Right cardiac atrium (tissue), 5 donors: ENCODE measurements at regions not wholly inside any gene's neighbourhood (a gene's known extent, or its start where the extent isn't known, plus 50 kb on each side); places are given as distances from the start of the nearest gene placed in this dataset.

Source experiments
- ATAC-seq, 2 donors: fragments of 200-7000 bp; cut with Tn5 transposase; one replicate each; pipeline versions ENCODE4 v1.8.0 to v1.9.1; 2020; ENCODE audit warnings: moderate library complexity in 2 of 2, mild to moderate bottlenecking in 1 of 2
- DNase-seq, 3 donors: peaks; one replicate each; pipeline ENCODE4 v3.0.0-alpha.2; 2020
- H3K27ac ChIP-seq: one replicate; pipeline ENCODE4 v1.5.1; 2013; ENCODE audit warnings: mild to moderate bottlenecking, low read length, control low read depth, moderate library complexity
- H3K27me3 ChIP-seq: one replicate; pipeline ENCODE4 v1.6.1; 2013; ENCODE audit not compliant: control insufficient read depth, insufficient read depth
- H3K4me1 ChIP-seq: one replicate; pipeline ENCODE4 v1.6.1; 2013; ENCODE audit warnings: low read length; ENCODE audit not compliant: control insufficient read depth, insufficient read depth
- H3K4me3 ChIP-seq: one replicate; pipeline ENCODE4 v1.5.1; 2013; ENCODE audit warnings: low read length, control low read depth
- H3K9me3 ChIP-seq: one replicate; pipeline ENCODE4 v1.6.1; 2013; ENCODE audit warnings: low read length; ENCODE audit not compliant: control insufficient read depth
- WGBS: extraction: QIAGEN DNeasy Blood & Tissue Kit; methylation state at CpG from one replicate; pipeline ENCODE4 v1.1.7; 2013; 5-methylcytosine and 5-hydroxymethylcytosine counted together
- intact Hi-C, 4 donors: fragments of 100-400 bp; cut with DNase I; formaldehyde crosslinking; loops; one replicate each; pipeline versions ENCODE4 v1.11.0 to v1.14.0; 2022 to 2023
- donor health status: healthy with polysubstance abuse.
- donor health status: DM: no; HTN: yes; CAD: no.
- donor health status: DM: no; HTN: no; CAD: no.
- donor health status: DM: no; HTN: yes; CAD: no; lungs with severe emphysema.
- donor health status: DM: yes; HTN: yes; CAD: no.

- no peak for ATAC-seq
- intact Hi-C loops, result no loop called here
- H3K4me3 ChIP-seq, result no peak overlapping the region
- H3K27ac ChIP-seq, result no peak overlapping the region
- no peaks in the 10 kb centered on the region for H3K9me3 ChIP-seq
- no peaks in the 10 kb centered on the region for H3K27me3 ChIP-seq
- no peaks in the 10 kb centered on the region for H3K4me1 ChIP-seq
- 90% methylated on average over 1 of the region's 1 CpG for WGBS
- DNase-seq, result no peak
These were observed 282.3 kb upstream of the MAD2L1 start for GRCh38 chr4:120348948-120349347.

- Histone ChIP-seq H3K4me1 (no peaks in the 10 kb centered on the region), H3K27ac (no peak overlapping the region), H3K4me3 (no peak overlapping the region), H3K9me3 (no peaks in the 10 kb centered on the region), H3K27me3 (no peaks in the 10 kb centered on the region)
- intact Hi-C loops, result no loop called here
- no peak for DNase-seq
- no peak for ATAC-seq
- WGBS, result 17% methylated on average over 2 of the region's 2 CpGs
These were observed 281.9 kb upstream of the MAD2L1 start for GRCh38 chr4:120348521-120348920.

GRCh38 chr4:120331486-120332370 is 265.1 kb upstream of the MAD2L1 start:
- ATAC-seq, result no peak
- Histone ChIP-seq H3K27me3 (no peaks in the 10 kb centered on the region), H3K9me3 (no peaks in the 10 kb centered on the region), H3K27ac (no peak overlapping the region), H3K4me3 (no peak overlapping the region), H3K4me1 (no peaks in the 10 kb centered on the region)
- intact Hi-C loops, result no loop called here
- DNase-seq, result no peak
- WGBS, result 43% methylated on average over 4 of the region's 4 CpGs

- no peaks in the 10 kb centered on the region for H3K27me3 ChIP-seq
- intact Hi-C loops, result no loop called here
- H3K4me3 ChIP-seq, result no peak overlapping the region
- H3K27ac ChIP-seq, result no peak overlapping the region
- H3K4me1 ChIP-seq, result no peaks in the 10 kb centered on the region
- DNase-seq (no peak), ATAC-seq (no peak)
- 96% methylated on average over 1 of the region's 1 CpG for WGBS
- H3K9me3 ChIP-seq, result no peaks in the 10 kb centered on the region
These were observed 262.7 kb upstream of the MAD2L1 start for GRCh38 chr4:120329386-120329785.

- intact Hi-C loops, result no loop called here
- H3K27me3 ChIP-seq, result no peaks in the 10 kb centered on the region
- H3K4me1 ChIP-seq, result no peaks in the 10 kb centered on the region
- H3K4me3 ChIP-seq, result no peak overlapping the region
- H3K27ac ChIP-seq, result no peak overlapping the region
- DNase-seq, result no peak
- ATAC-seq, result no peak
- H3K9me3 ChIP-seq, result no peaks in the 10 kb centered on the region
These were observed 260.6 kb upstream of the MAD2L1 start for GRCh38 chr4:120327276-120327675.

- intact Hi-C loops, result no loop called here
These were observed 252.6 kb upstream of the MAD2L1 start for GRCh38 chr4:120319046-120319767.

GRCh38 chr4:120318196-120318846 is 251.7 kb upstream of the MAD2L1 start:
- Histone ChIP-seq H3K27ac (no peak overlapping the region), H3K4me3 (no peak overlapping the region), H3K4me1 (no peaks in the 10 kb centered on the region), H3K27me3 (no peaks in the 10 kb centered on the region), H3K9me3 (no peaks in the 10 kb centered on the region)
- intact Hi-C loops, result no loop called here
- no peak for ATAC-seq
- 45% methylated on average over 5 of the region's 5 CpGs for WGBS
- no peak for DNase-seq

More at GRCh38 chr4:120319046-120319767, 252.6 kb upstream of the MAD2L1 start:
- WGBS, result 18% methylated on average over 1 of the region's 1 CpG
- Histone ChIP-seq H3K4me1 (no peaks in the 10 kb centered on the region), H3K9me3 (no peaks in the 10 kb centered on the region), H3K27me3 (no peaks in the 10 kb centered on the region), H3K4me3 (no peak overlapping the region), H3K27ac (no peak overlapping the region)
- ATAC-seq, result no peak
- DNase-seq, result no peak

GRCh38 chr4:120317713-120318112 is 251.1 kb upstream of the MAD2L1 start:
- no peaks in the 10 kb centered on the region for H3K27me3 ChIP-seq
- no peaks in the 10 kb centered on the region for H3K9me3 ChIP-seq
- 90% methylated on average over 2 of the region's 2 CpGs for WGBS
- ATAC-seq, result no peak
- H3K27ac ChIP-seq, result no peak overlapping the region
- no peak overlapping the region for H3K4me3 ChIP-seq
- DNase-seq, result no peak
- intact Hi-C loops, result no loop called here
- no peaks in the 10 kb centered on the region for H3K4me1 ChIP-seq

GRCh38 chr4:120316416-120316815 is 249.8 kb upstream of the MAD2L1 start:
- no peak for DNase-seq
- no peaks in the 10 kb centered on the region for H3K9me3 ChIP-seq
- H3K4me3 ChIP-seq, result no peak overlapping the region
- no peaks in the 10 kb centered on the region for H3K27me3 ChIP-seq
- WGBS, result 35% methylated on average over 1 of the region's 1 CpG
- no peak overlapping the region for H3K27ac ChIP-seq
- intact Hi-C loops, result no loop called here
- no peaks in the 10 kb centered on the region for H3K4me1 ChIP-seq
- ATAC-seq, result no peak

- ATAC-seq (no peak), DNase-seq (no peak)
- Histone ChIP-seq H3K27me3 (no peaks in the 10 kb centered on the region), H3K4me3 (no peak overlapping the region), H3K4me1 (no peaks in the 10 kb centered on the region), H3K9me3 (no peaks in the 10 kb centered on the region), H3K27ac (no peak overlapping the region)
- 82% methylated on average over 2 of the region's 2 CpGs for WGBS
- intact Hi-C loops, result no loop called here
These were observed 248.3 kb upstream of the MAD2L1 start for GRCh38 chr4:120314969-120315368.

GRCh38 chr4:120304801-120305200 is 238.2 kb upstream of the MAD2L1 start:
- intact Hi-C loops, result no loop called here
- Histone ChIP-seq H3K4me3 (no peak overlapping the region), H3K27me3 (no peaks in the 10 kb centered on the region), H3K9me3 (no peaks in the 10 kb centered on the region), H3K27ac (no peak overlapping the region), H3K4me1 (no peaks in the 10 kb centered on the region)
- DNase-seq, result no peak
- WGBS, result 39% methylated on average over 2 of the region's 2 CpGs
- ATAC-seq, result no peak
